NT2/D1 (cell line): ENCODE measurements at regions not wholly inside any gene's neighbourhood (a gene's known extent, or its start where the extent isn't known, plus 50 kb on each side); places are given as distances from the start of the nearest gene placed in this dataset.

Experiments used
- SUZ12 ChIP-seq: IDR thresholded peaks from 2 replicates; pipeline ENCODE4 v1.6.1; 2011; ENCODE audit not compliant: insufficient read length, insufficient read depth; ENCODE audit errors: extremely low read depth
- YY1 ChIP-seq: IDR thresholded peaks from 2 replicates; pipeline ENCODE4 v1.6.1; 2011; ENCODE audit not compliant: insufficient read length, insufficient read depth
- ZNF274 ChIP-seq: IDR thresholded peaks from 2 replicates; pipeline ENCODE4 v1.6.1; 2011; ENCODE audit warnings: mild to moderate bottlenecking, low read depth, low read length

GRCh38 chr10:23694446-23694920 is 255.6 kb downstream of the OTUD1 start:
- TF ChIP-seq YY1 (no peak), SUZ12 (peak; percentile 25), ZNF274 (no peak)
